ENCODE measurements at regions not wholly inside any gene's neighbourhood (a gene's known extent, or its start where the extent isn't known, plus 50 kb on each side); places are given as distances from the start of the nearest gene placed in this dataset.

DNA sequence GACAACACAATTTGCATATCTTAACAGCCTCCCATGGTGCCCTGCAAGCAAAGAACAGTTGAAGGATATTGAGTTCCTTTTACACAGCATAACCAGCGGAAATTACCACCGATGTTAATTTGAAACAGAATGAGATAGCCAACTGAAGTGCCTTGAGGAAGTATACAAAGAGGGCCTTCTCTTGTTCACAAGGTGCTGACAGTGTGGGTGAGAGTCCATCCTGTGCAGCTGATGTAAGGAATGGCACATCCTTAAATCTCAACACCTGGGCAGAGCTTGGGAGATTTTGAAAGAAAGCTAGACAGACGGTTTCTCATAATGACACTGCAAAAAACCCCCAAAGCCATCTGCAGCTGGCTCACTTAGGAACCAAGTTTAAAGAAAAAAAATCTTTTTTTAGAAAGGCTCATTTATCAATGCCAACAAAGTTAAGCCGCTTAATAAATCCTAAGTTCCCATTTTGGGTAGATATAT is 818.6 kb downstream of the KCNJ2 start:
- Histone ChIP-seq H3K9me3 (replicated peaks) (peaks cover 31% of the 10 kb centered on the region), H3K27me3 (ENCODE audit: low read depth) (no peaks in the 10 kb centered on the region), H3K4me1 (no peaks in the 10 kb centered on the region), H3K36me3 (no peaks in the 10 kb centered on the region), H3K27ac (replicated peaks) (no peak overlapping the region), H3K4me3 (no peak overlapping the region)
- no peak for DNase-seq
- intact Hi-C loops (cut with micrococcal nuclease), result no loop called here
- TF ChIP-seq, protein P1, sequence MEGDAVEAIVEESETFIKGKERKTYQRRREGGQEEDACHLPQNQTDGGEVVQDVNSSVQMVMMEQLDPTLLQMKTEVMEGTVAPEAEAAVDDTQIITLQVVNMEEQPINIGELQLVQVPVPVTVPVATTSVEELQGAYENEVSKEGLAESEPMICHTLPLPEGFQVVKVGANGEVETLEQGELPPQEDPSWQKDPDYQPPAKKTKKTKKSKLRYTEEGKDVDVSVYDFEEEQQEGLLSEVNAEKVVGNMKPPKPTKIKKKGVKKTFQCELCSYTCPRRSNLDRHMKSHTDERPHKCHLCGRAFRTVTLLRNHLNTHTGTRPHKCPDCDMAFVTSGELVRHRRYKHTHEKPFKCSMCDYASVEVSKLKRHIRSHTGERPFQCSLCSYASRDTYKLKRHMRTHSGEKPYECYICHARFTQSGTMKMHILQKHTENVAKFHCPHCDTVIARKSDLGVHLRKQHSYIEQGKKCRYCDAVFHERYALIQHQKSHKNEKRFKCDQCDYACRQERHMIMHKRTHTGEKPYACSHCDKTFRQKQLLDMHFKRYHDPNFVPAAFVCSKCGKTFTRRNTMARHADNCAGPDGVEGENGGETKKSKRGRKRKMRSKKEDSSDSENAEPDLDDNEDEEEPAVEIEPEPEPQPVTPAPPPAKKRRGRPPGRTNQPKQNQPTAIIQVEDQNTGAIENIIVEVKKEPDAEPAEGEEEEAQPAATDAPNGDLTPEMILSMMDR (IDR thresholded peaks at IDR 0.05; ENCODE audit: borderline replicate concordance), result no peak

DNA sequence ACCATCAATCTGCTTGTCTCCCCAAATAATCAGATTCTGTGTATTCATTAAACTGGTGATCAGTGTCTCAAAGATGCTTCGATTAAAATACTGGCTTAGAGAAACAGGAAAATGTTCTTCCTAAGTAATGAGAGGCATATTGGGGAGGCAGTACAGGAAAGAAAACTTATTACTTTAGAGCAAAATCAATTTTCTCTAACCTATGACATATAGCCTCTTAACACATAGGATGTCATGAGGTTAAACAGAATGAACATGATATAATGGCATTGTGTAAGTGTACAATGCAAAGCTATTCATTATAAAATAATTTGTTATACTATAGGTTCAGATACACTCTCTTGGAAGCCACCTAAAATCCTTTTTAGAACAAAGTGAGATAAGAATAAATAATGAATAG is 819.3 kb downstream of the KCNJ2 start:
- Histone ChIP-seq H3K36me3 (no peaks in the 10 kb centered on the region), H3K4me1 (no peaks in the 10 kb centered on the region), H3K27me3 (ENCODE audit: low read depth) (no peaks in the 10 kb centered on the region), H3K4me3 (no peak overlapping the region), H3K9me3 (replicated peaks) (peaks cover 29% of the 10 kb centered on the region), H3K27ac (replicated peaks) (no peak overlapping the region)
- no peak for DNase-seq
- intact Hi-C loops (cut with micrococcal nuclease), result no loop called here
- TF ChIP-seq, protein P1 (IDR thresholded peaks at IDR 0.05; ENCODE audit: borderline replicate concordance), result no peak

DNA sequence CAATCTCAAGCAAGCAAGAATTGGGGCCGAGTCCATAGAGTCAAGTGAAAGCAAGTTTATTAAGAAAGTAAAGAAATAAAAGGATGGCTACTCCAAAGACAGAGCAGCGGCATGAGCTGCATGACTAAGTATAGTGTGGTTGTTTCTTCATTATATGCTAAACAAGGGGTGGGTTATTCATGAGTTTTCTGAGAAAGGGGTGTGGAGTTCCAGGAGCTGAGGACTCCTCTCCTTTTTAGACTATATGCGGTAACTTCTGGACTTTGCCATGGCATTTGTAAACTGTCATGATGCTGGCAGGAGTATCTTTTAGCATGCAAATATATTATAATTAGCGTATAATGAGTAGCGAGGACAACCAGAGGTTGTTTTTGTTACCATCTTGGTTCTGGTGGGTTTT is 819.9 kb downstream of the KCNJ2 start:
- Histone ChIP-seq H3K4me1 (no peaks in the 10 kb centered on the region), H3K27me3 (ENCODE audit: low read depth) (no peaks in the 10 kb centered on the region), H3K36me3 (no peaks in the 10 kb centered on the region), H3K9me3 (replicated peaks) (peaks cover 23% of the 10 kb centered on the region), H3K4me3 (no peak overlapping the region), H3K27ac (replicated peaks) (no peak overlapping the region)
- TF ChIP-seq, protein P1 (IDR thresholded peaks at IDR 0.05; ENCODE audit: borderline replicate concordance), result no peak
- intact Hi-C loops (cut with micrococcal nuclease), result no loop called here
- DNase-seq, result no peak

DNA sequence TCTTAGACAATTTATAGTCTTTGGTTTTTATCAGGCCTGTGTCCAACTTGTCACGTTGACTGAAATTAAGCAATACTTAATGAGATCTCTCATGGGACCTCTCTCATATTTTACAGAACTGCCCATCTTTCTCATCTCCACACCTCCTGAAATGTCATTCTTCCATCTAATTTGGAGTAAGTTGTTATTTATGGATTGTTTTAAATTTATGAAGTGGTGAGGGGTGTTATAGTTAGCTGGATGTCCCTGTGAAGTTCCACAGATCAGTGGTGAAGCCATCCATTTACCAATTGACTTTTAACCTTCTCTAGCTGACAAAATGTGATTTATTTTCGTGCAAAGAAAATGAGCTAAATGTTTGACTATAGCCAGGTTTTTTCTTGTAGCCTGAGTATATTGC is 824.9 kb downstream of the KCNJ2 start:
- DNase-seq, result no peak
- Histone ChIP-seq H3K9me3 (replicated peaks) (peaks cover 5% of the 10 kb centered on the region), H3K4me3 (no peak overlapping the region), H3K36me3 (no peaks in the 10 kb centered on the region), H3K27me3 (ENCODE audit: low read depth) (no peaks in the 10 kb centered on the region), H3K4me1 (no peaks in the 10 kb centered on the region), H3K27ac (replicated peaks) (no peak overlapping the region)
- TF ChIP-seq, protein P1 (IDR thresholded peaks at IDR 0.05; ENCODE audit: borderline replicate concordance), result no peak
- intact Hi-C loops (cut with micrococcal nuclease), result no loop called here

DNA sequence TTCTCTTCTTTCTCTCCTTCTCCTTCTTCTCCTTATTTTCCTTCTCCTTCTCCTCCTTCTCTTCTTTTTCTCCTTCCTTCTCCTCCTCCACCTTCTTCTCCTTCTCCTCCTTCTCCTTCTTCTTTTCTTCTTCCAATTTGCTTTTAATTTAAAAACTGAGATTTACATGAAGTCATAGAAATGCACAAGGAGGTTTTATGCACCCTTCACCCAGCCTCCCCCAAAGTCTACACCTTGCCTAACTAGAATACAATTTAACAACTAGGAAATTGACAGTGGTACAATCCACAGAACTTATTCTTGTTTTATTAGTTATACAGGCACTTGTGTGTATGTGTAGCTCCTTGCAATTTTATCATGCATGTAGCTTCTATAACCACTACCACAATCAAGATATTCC is 826.7 kb downstream of the KCNJ2 start:
- intact Hi-C loops (cut with micrococcal nuclease), result no loop called here

More for the DNA sequence above, 826.7 kb downstream of the KCNJ2 start:
- H3K4me3 ChIP-seq, result no peak overlapping the region
- H3K4me1 ChIP-seq, result no peaks in the 10 kb centered on the region
- TF ChIP-seq, protein P1 (IDR thresholded peaks at IDR 0.05; ENCODE audit: borderline replicate concordance), result no peak
- no peak overlapping the region for H3K27ac ChIP-seq (replicated peaks)
- no peak for DNase-seq
- H3K9me3 ChIP-seq (replicated peaks), result peaks cover 2% of the 10 kb centered on the region
- H3K36me3 ChIP-seq, result no peaks in the 10 kb centered on the region
- H3K27me3 ChIP-seq (ENCODE audit: low read depth), result no peaks in the 10 kb centered on the region
